Heart left ventricle (tissue), 16 donors: ENCODE measurements at regions not wholly inside any gene's neighbourhood (a gene's known extent, or its start where the extent isn't known, plus 50 kb on each side); places are given as distances from the start of the nearest gene placed in this dataset.

Source experiments
- ATAC-seq, 4 donors: fragments of 200-7000 bp; cut with Tn5 transposase; one replicate each; pipeline ENCODE4 v1.9.1; 2020 to 2022; ENCODE audit warnings: moderate library complexity in 4 of 4, mild to moderate bottlenecking in 3 of 4, moderate number of reproducible peaks in 1 of 4
- DNase-seq, 5 donors: peaks; one replicate each; pipeline ENCODE4 v3.0.0-alpha.2; 2020
- H3K27ac ChIP-seq, 12 donors: fragments of 200-600 bp; sonication (generic) in 4 of 12; one replicate each; pipeline versions ENCODE4 v1.5.0 to v1.8.0; 2016 to 2022; ENCODE audit warnings: mild to moderate bottlenecking in 2 of 12
- H3K27me3 ChIP-seq, 9 donors: fragments of 200-600 bp; sonication (generic) in 2 of 9; one replicate each; pipeline versions ENCODE4 v1.5.1 to v1.8.0; 2016 to 2022; ENCODE audit warnings: mild to moderate bottlenecking in 3 of 9
- H3K36me3 ChIP-seq, 9 donors: fragments of 200-600 bp; sonication (generic) in 2 of 9; one replicate each; pipeline versions ENCODE4 v1.5.0 to v1.8.0; 2018 to 2022; ENCODE audit warnings: mild to moderate bottlenecking in 2 of 9
- H3K4me1 ChIP-seq, 12 donors: fragments of 200-600 bp; sonication (generic) in 4 of 12; one replicate each; pipeline versions ENCODE4 v1.5.0 to v1.8.0; 2016 to 2022; ENCODE audit warnings: mild to moderate bottlenecking in 3 of 12
- H3K4me3 ChIP-seq, 12 donors: fragments of 200-600 bp; sonication (generic) in 4 of 12; one replicate each; pipeline versions ENCODE4 v1.5.0 to v1.8.0; 2017 to 2022; ENCODE audit warnings: mild to moderate bottlenecking in 9 of 12, moderate library complexity in 4 of 12
- H3K9me3 ChIP-seq, 12 donors: fragments of 200-600 bp; sonication (generic) in 4 of 12; one replicate each; pipeline versions ENCODE4 v1.5.0 to v1.8.0; 2016 to 2022; ENCODE audit warnings: mild to moderate bottlenecking in 1 of 12
- POLR2A ChIP-seq, 2 donors: fragments of 450-650 bp; IDR thresholded peaks; one replicate each; pipeline ENCODE4 v1.6.1; 2017; ENCODE audit warnings: antibody characterized with exemption in 2 of 2, mild to moderate bottlenecking in 2 of 2, moderate library complexity in 2 of 2
- WGBS, 4 donors: extraction: QIAGEN DNeasy Blood & Tissue Kit in 2 of 4; methylation state at CpG; one replicate each; pipeline versions ENCODE4 v1.1.5 to v1.1.7; 2013 to 2018; 5-methylcytosine and 5-hydroxymethylcytosine counted together
- intact Hi-C, 10 donors: fragments of 100-400 bp; cut with DNase I; formaldehyde crosslinking; loops; one replicate each; pipeline versions ENCODE4 v1.11.1 to v1.14.2; 2022
- TF ChIP-seq, protein P1 (sequence below), 12 donors: fragments of 200-600 bp; sonication (generic) in 4 of 12; IDR thresholded peaks; one replicate each; pipeline versions ENCODE4 v1.5.0 to v1.8.0; 2018 to 2022; ENCODE audit warnings: antibody characterized with exemption in 12 of 12, mild to moderate bottlenecking in 5 of 12
- donor health status: ischemic (EF 13 %, LVEDD 7.1; RV severe dilation, severe dysfunction).
- donor health status: healthy with polysubstance abuse.
- donor health status: DM: no; HTN: yes; CAD: no.
- donor health status: DM: no; HTN: no; CAD: no.
- donor health status: ischemic (EF 25% LVEDD 6.9; RV normal size, moderate dysfunction).
- donor health status: ischemic (EF 25% LVEDD 5.7; RV mildly dilated, moderate dysfunction).
- donor health status: healthy.
- donor health status: DM: yes; HTN: yes; CAD: no.
- donor health status: ischemic (EF 35%, LVEDD 5.7; RV mildly dilated, moderate dysfunction).
- donor health status: nonischemic (EF 11% LVEDD 7.7; RV severe dilation, severe dysfunction).
- donor health status: DM: yes; HTN: yes; CAD: no.
- donor health status: PGD.
- donor health status: ischemic (EF 29% LVEDD 5.4; RV normal size, mild dysfunction).
- donor health status: nonischemic (EF 23%, LVEDD 6.1; RV moderate dilation, normal function).

DNA sequence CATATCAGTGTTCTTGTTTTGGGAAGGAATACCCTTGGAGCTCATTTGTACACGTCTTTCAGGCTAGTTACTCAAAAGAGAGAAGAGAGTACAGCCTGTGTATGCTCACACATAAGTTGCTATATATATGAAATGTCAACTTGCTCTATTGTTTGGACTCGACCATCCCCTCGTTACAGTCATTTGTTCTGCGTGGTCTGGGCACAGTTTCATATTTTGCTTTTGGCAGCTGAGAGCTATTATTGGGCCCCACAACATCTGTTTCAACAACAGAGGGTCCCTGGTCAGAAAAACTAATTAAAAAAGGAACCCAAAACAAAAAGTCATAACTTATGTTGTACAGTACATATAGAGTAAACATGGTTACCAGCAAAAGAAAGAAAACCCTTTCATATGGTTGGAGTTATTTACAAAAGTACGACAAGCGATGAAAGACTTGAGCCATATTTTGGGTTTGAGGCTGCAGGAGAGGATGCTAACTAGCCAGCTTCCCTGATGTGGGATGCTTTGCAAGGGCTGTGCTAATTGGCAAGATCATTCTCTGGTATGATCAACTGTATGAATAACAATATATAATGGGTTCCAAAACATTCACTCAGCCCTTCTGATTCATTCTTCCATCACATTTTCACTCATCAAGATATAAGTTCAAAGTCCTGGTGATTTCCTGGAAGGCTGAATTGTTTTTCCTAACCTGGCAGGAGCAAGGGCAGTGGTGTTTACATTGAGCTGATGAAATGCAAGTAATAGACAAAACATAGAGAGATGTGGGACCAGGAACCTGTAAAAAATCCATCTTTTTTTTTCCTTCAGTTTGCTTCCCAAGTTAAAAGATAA lies 137.9 kb downstream of the RPS12 start:
- Histone ChIP-seq H3K36me3 (no peaks in the 10 kb centered on the region), H3K4me3 (no peak overlapping the region), H3K4me1 (no peaks in the 10 kb centered on the region), H3K27ac (no peak overlapping the region), H3K9me3 (no peaks in the 10 kb centered on the region), H3K27me3 (peaks cover 0 to 3% (median 0%) of the 10 kb centered on the region in 9 donors)
- WGBS, 4 donors: 78 to 82% (median 82%) methylated on average over 6 of the region's 6 CpGs
- ATAC-seq: no peak
- intact Hi-C loops: loop anchor here in 1 of 10 donors (10.0 kb wide), 1 partner anchor 553 kb away; no protein-coding TSS in a partner anchor
- TF ChIP-seq, protein P1, sequence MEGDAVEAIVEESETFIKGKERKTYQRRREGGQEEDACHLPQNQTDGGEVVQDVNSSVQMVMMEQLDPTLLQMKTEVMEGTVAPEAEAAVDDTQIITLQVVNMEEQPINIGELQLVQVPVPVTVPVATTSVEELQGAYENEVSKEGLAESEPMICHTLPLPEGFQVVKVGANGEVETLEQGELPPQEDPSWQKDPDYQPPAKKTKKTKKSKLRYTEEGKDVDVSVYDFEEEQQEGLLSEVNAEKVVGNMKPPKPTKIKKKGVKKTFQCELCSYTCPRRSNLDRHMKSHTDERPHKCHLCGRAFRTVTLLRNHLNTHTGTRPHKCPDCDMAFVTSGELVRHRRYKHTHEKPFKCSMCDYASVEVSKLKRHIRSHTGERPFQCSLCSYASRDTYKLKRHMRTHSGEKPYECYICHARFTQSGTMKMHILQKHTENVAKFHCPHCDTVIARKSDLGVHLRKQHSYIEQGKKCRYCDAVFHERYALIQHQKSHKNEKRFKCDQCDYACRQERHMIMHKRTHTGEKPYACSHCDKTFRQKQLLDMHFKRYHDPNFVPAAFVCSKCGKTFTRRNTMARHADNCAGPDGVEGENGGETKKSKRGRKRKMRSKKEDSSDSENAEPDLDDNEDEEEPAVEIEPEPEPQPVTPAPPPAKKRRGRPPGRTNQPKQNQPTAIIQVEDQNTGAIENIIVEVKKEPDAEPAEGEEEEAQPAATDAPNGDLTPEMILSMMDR (IDR thresholded peaks at IDR 0.05): no peak
- TF ChIP-seq POLR2A (IDR thresholded peaks at IDR 0.05): no peak
- DNase-seq: no peak

DNA sequence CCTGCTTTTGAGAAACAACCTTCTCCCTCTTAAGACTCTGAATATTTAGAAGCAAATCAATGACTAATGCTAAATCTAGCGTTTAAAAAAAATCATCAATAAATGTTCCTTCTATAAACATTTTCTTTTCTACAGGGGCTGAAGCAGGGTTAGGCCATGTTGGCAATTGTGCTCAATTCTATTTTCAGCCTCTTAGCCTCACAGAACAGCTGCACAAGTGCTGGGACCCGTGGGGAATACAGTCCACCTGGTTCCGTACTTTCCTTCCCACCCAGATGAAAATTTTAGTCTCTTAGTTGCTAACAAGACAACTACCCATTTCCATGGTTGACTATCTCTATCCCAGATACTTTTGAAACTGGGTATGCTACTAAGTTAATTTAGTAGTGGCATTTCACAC lies 138.6 kb downstream of the RPS12 start:
- H3K9me3 ChIP-seq: no peaks in the 10 kb centered on the region
- intact Hi-C loops: loop anchor here in 1 of 10 donors (10.0 kb wide), 1 partner anchor 552 kb away; no protein-coding TSS in a partner anchor
- peaks cover 0 to 4% (median 0%) of the 10 kb centered on the region in 9 donors for H3K27me3 ChIP-seq

DNA sequence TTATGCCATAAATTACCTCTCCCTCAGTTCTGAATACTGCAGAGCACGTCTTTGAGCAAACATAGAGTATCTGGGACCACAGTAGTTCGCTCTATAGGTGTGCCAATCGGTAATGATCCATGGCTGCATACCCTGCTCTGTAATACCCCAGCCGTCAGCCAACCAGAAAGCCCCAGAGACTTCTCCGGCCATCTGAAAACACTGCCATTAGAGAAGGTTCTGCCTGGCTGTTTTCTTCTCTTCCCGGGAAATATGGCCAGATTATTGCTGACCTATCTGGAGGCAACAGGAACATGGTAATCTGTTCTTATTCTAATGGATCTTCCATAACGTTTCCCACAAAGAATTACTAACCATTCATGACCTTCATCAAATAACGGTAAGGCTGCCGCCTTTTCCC lies 139.9 kb downstream of the RPS12 start:
- peaks cover 0 to 4% (median 0%) of the 10 kb centered on the region in 9 donors for H3K27me3 ChIP-seq
- intact Hi-C loops: loop anchor here in 1 of 10 donors (10.0 kb wide), 1 partner anchor 551 kb away; no protein-coding TSS in a partner anchor
- 78 to 85% (median 84%) methylated on average over 9 of the region's 9 CpGs for WGBS, 4 donors

More for the DNA sequence above, 138.6 kb downstream of the RPS12 start:
- ATAC-seq (peak in 2 of 4 donors; percentile 47 to 62), DNase-seq (no peak)
- 42 to 63% (median 50%) methylated on average over 3 of the region's 3 CpGs for WGBS, 4 donors
- Histone ChIP-seq H3K27ac (no peak overlapping the region), H3K4me1 (no peaks in the 10 kb centered on the region), H3K36me3 (no peaks in the 10 kb centered on the region), H3K4me3 (no peak overlapping the region)
- no peak for TF ChIP-seq POLR2A (IDR thresholded peaks at IDR 0.05)
- TF ChIP-seq, protein P1 (IDR thresholded peaks at IDR 0.05): no peak

DNA sequence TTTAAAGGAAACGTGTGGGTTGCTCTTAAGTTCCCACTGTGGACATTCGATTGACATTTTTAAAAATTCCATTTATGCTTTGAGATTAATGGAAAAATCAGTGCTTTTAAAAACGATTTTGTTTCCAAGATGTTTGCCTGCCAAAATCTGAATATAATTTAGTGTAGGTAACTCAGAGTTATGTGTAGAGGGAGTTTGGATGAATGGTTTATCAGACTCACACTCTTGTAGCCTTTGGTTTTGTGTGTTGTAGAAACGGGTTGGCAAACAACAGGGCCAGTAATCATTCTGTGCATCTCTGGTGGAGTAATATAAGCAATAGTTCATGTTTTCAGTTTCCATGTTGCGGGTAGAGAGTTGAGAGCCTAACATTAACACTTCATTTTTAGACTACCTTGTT lies 140.6 kb downstream of the RPS12 start:
- H3K36me3 ChIP-seq: no peaks in the 10 kb centered on the region
- DNase-seq (no peak), ATAC-seq (no peak)
- TF ChIP-seq, protein P1 (IDR thresholded peaks at IDR 0.05): no peak
- no peak overlapping the region for H3K27ac ChIP-seq
- no peak overlapping the region for H3K4me3 ChIP-seq
- H3K9me3 ChIP-seq: no peaks in the 10 kb centered on the region
- 79 to 86% (median 83%) methylated on average over 5 of the region's 5 CpGs for WGBS, 4 donors
- peaks cover 0 to 4% (median 0%) of the 10 kb centered on the region in 9 donors for H3K27me3 ChIP-seq
- intact Hi-C loops: loop anchor here in 1 of 10 donors (10.0 kb wide), 1 partner anchor 550 kb away; no protein-coding TSS in a partner anchor
- no peaks in the 10 kb centered on the region for H3K4me1 ChIP-seq

More for the DNA sequence above, 139.9 kb downstream of the RPS12 start:
- TF ChIP-seq, protein P1 (IDR thresholded peaks at IDR 0.05): no peak
- no peak for TF ChIP-seq POLR2A (IDR thresholded peaks at IDR 0.05)
- Histone ChIP-seq H3K4me1 (no peaks in the 10 kb centered on the region), H3K4me3 (no peak overlapping the region), H3K9me3 (no peaks in the 10 kb centered on the region), H3K27ac (no peak overlapping the region), H3K36me3 (no peaks in the 10 kb centered on the region)
- no peak for ATAC-seq
- DNase-seq: no peak
